Heart left ventricle (tissue), 16 donors: ENCODE measurements at regions not wholly inside any gene's neighbourhood (a gene's known extent, or its start where the extent isn't known, plus 50 kb on each side); places are given as distances from the start of the nearest gene placed in this dataset.

Source experiments
- ATAC-seq, 4 donors: fragments of 200-7000 bp; cut with Tn5 transposase; one replicate each; pipeline ENCODE4 v1.9.1; 2020 to 2022; ENCODE audit warnings: moderate library complexity in 4 of 4, mild to moderate bottlenecking in 3 of 4, moderate number of reproducible peaks in 1 of 4
- DNase-seq, 5 donors: peaks; one replicate each; pipeline ENCODE4 v3.0.0-alpha.2; 2020
- H3K27ac ChIP-seq, 12 donors: fragments of 200-600 bp; sonication (generic) in 4 of 12; one replicate each; pipeline versions ENCODE4 v1.5.0 to v1.8.0; 2016 to 2022; ENCODE audit warnings: mild to moderate bottlenecking in 2 of 12
- H3K27me3 ChIP-seq, 9 donors: fragments of 200-600 bp; sonication (generic) in 2 of 9; one replicate each; pipeline versions ENCODE4 v1.5.1 to v1.8.0; 2016 to 2022; ENCODE audit warnings: mild to moderate bottlenecking in 3 of 9
- H3K36me3 ChIP-seq, 9 donors: fragments of 200-600 bp; sonication (generic) in 2 of 9; one replicate each; pipeline versions ENCODE4 v1.5.0 to v1.8.0; 2018 to 2022; ENCODE audit warnings: mild to moderate bottlenecking in 2 of 9
- H3K4me1 ChIP-seq, 12 donors: fragments of 200-600 bp; sonication (generic) in 4 of 12; one replicate each; pipeline versions ENCODE4 v1.5.0 to v1.8.0; 2016 to 2022; ENCODE audit warnings: mild to moderate bottlenecking in 3 of 12
- H3K4me3 ChIP-seq, 12 donors: fragments of 200-600 bp; sonication (generic) in 4 of 12; one replicate each; pipeline versions ENCODE4 v1.5.0 to v1.8.0; 2017 to 2022; ENCODE audit warnings: mild to moderate bottlenecking in 9 of 12, moderate library complexity in 4 of 12
- H3K9me3 ChIP-seq, 12 donors: fragments of 200-600 bp; sonication (generic) in 4 of 12; one replicate each; pipeline versions ENCODE4 v1.5.0 to v1.8.0; 2016 to 2022; ENCODE audit warnings: mild to moderate bottlenecking in 1 of 12
- POLR2A ChIP-seq, 2 donors: fragments of 450-650 bp; IDR thresholded peaks; one replicate each; pipeline ENCODE4 v1.6.1; 2017; ENCODE audit warnings: antibody characterized with exemption in 2 of 2, mild to moderate bottlenecking in 2 of 2, moderate library complexity in 2 of 2
- WGBS, 4 donors: extraction: QIAGEN DNeasy Blood & Tissue Kit in 2 of 4; methylation state at CpG; one replicate each; pipeline versions ENCODE4 v1.1.5 to v1.1.7; 2013 to 2018; 5-methylcytosine and 5-hydroxymethylcytosine counted together
- intact Hi-C, 10 donors: fragments of 100-400 bp; cut with DNase I; formaldehyde crosslinking; loops; one replicate each; pipeline versions ENCODE4 v1.11.1 to v1.14.2; 2022
- TF ChIP-seq, protein P1 (sequence below), 12 donors: fragments of 200-600 bp; sonication (generic) in 4 of 12; IDR thresholded peaks; one replicate each; pipeline versions ENCODE4 v1.5.0 to v1.8.0; 2018 to 2022; ENCODE audit warnings: antibody characterized with exemption in 12 of 12, mild to moderate bottlenecking in 5 of 12
- donor health status: ischemic (EF 13 %, LVEDD 7.1; RV severe dilation, severe dysfunction).
- donor health status: healthy with polysubstance abuse.
- donor health status: DM: no; HTN: yes; CAD: no.
- donor health status: DM: no; HTN: no; CAD: no.
- donor health status: ischemic (EF 25% LVEDD 6.9; RV normal size, moderate dysfunction).
- donor health status: ischemic (EF 25% LVEDD 5.7; RV mildly dilated, moderate dysfunction).
- donor health status: healthy.
- donor health status: DM: yes; HTN: yes; CAD: no.
- donor health status: ischemic (EF 35%, LVEDD 5.7; RV mildly dilated, moderate dysfunction).
- donor health status: nonischemic (EF 11% LVEDD 7.7; RV severe dilation, severe dysfunction).
- donor health status: DM: yes; HTN: yes; CAD: no.
- donor health status: PGD.
- donor health status: ischemic (EF 29% LVEDD 5.4; RV normal size, mild dysfunction).
- donor health status: nonischemic (EF 23%, LVEDD 6.1; RV moderate dilation, normal function).

DNA sequence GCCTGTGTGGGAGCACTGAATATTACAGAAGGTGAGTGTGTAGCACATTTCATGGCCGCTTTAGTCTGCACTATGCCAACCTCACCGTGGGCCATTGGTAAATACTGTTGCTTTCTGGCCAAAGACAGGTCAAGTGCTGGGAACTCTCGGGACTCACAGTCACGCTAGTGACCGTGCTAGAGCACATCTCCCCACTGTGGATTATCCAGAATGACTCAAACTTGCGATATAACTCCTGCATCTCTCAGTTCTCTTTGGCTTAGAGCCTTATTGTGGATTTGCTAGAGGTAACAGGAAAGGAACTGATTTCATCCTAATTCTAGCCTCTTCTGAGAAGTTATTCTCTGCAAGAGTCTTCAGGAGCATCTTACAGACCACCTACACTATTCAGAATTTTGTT is 86.5 kb downstream of the DAD1 start:
- no peak for TF ChIP-seq POLR2A (IDR thresholded peaks at IDR 0.05)
- TF ChIP-seq, protein P1, sequence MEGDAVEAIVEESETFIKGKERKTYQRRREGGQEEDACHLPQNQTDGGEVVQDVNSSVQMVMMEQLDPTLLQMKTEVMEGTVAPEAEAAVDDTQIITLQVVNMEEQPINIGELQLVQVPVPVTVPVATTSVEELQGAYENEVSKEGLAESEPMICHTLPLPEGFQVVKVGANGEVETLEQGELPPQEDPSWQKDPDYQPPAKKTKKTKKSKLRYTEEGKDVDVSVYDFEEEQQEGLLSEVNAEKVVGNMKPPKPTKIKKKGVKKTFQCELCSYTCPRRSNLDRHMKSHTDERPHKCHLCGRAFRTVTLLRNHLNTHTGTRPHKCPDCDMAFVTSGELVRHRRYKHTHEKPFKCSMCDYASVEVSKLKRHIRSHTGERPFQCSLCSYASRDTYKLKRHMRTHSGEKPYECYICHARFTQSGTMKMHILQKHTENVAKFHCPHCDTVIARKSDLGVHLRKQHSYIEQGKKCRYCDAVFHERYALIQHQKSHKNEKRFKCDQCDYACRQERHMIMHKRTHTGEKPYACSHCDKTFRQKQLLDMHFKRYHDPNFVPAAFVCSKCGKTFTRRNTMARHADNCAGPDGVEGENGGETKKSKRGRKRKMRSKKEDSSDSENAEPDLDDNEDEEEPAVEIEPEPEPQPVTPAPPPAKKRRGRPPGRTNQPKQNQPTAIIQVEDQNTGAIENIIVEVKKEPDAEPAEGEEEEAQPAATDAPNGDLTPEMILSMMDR (IDR thresholded peaks at IDR 0.05) = no peak
- no peaks in the 10 kb centered on the region for H3K27me3 ChIP-seq
- intact Hi-C loops = no loop called here
- H3K36me3 ChIP-seq = no peaks in the 10 kb centered on the region
- H3K9me3 ChIP-seq = no peaks in the 10 kb centered on the region
- 74 to 83% (median 77%) methylated on average over 6 of the region's 6 CpGs for WGBS, 4 donors
- H3K4me3 ChIP-seq = peak overlapping the region in 1 of 12 donors; percentile 35
- peak overlapping the region in 4 of 12 donors; percentile 0 to 74 (median 30) for H3K27ac ChIP-seq
- ATAC-seq (peak in 1 of 4 donors; percentile 8), DNase-seq (no peak)
- peaks cover 0 to 17% (median 0%) of the 10 kb centered on the region in 12 donors for H3K4me1 ChIP-seq

DNA sequence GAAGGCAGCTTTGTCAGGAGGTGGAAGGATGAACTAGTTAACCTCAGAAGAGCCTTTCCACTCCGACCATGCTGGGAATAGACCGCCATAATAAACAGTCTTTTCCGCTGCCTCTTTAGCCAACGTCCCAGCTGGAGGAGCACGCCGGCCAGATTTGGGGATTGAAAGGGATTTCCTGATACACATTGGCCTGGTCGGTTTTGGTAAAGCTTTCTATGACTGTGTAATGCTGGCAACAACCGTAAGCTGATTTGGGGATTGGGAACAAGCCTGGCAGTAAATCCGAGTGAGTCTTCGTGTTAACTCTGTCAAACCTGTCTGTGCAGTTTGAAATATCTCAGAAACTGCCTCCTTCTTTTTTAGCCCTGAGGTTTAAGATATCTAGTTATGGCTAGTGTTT is 87.0 kb downstream of the DAD1 start:
- intact Hi-C loops = no loop called here
- TF ChIP-seq, protein P1 (IDR thresholded peaks at IDR 0.05) = no peak
- TF ChIP-seq POLR2A (IDR thresholded peaks at IDR 0.05) = no peak
- Histone ChIP-seq H3K9me3 (no peaks in the 10 kb centered on the region), H3K27me3 (no peaks in the 10 kb centered on the region), H3K4me3 (peak overlapping the region in 1 of 12 donors; percentile 35), H3K4me1 (peaks cover 0 to 23% (median 0%) of the 10 kb centered on the region in 12 donors), H3K36me3 (no peaks in the 10 kb centered on the region), H3K27ac (peak overlapping the region in 4 of 12 donors; percentile 0 to 74 (median 30))
- DNase-seq (peak in 4 of 5 donors; percentile 39 to 65 (median 50)), ATAC-seq (peak; percentile 16 to 82 (median 66))
- WGBS, 4 donors = 75 to 82% (median 79%) methylated on average over 10 of the region's 10 CpGs

DNA sequence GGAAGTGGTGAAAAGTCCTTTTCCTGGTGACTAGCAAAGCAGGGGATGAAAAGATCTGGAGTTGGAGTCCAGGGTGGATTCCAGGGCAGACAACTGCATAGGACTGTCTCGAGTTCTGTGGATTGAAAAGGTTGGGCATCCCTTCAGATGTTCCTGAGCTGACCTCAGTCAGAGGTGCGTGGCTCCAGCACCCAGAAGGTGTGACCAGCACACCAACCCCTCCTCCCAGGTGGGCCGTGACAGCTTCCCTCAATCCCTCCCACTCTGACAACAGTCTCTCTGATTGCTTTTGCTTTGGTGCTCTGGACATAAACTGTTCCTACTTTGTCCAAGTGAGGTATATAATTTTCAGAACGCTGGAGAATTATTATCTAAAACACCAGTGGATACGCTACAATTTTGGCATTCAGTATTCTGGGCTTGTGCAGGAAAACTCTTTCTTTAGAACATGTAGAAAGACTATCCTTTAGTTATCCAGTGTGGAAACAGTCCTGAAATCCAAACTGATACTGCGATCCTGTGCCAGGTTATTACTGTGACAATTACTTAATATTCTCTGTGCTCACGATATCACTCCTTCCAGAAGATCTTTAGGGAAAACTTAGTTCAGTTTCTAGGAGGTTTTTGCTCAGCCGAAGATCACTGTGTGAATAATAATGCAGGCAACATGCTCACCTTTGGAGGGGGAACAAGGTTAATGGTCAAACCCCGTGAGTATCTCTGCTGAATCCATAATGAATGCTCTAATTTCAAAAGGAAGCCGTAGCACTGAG is 87.9 kb downstream of the DAD1 start:
- intact Hi-C loops = no loop called here
- TF ChIP-seq POLR2A (IDR thresholded peaks at IDR 0.05) = no peak
- TF ChIP-seq, protein P1 (IDR thresholded peaks at IDR 0.05) = no peak
- no peaks in the 10 kb centered on the region for H3K36me3 ChIP-seq
- WGBS, 4 donors = 74 to 85% (median 80%) methylated on average over 10 of the region's 10 CpGs
- H3K4me1 ChIP-seq = peaks cover 0 to 30% (median 0%) of the 10 kb centered on the region in 12 donors
- DNase-seq = no peak
- peak overlapping the region in 3 of 12 donors; percentile 0 to 74 (median 16) for H3K27ac ChIP-seq
- H3K9me3 ChIP-seq = no peaks in the 10 kb centered on the region
- H3K27me3 ChIP-seq = no peaks in the 10 kb centered on the region
- peak overlapping the region in 1 of 12 donors; percentile 35 for H3K4me3 ChIP-seq
- ATAC-seq = no peak

DNA sequence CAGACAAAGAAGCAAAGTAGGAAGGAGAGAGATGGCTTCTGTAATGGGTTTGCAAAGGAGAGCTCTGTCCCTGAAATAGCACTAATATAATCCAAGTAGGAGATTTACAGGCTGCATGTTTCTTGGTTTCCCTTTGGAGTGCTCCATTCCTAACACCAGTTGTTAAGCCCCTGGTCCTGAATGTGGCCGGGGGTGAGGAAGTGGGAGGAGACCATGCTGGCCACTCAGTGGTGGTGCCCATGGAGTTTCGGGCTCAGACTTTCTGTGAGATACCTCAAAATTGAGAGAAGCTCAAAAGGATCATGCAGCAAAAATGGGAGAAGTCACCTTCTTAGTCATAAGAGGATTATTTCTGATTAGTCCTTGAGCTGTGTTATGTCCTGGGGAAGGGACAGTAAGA is 88.5 kb downstream of the DAD1 start:
- Histone ChIP-seq H3K4me3 (peak overlapping the region in 1 of 12 donors; percentile 35), H3K9me3 (no peaks in the 10 kb centered on the region), H3K27me3 (no peaks in the 10 kb centered on the region), H3K4me1 (peaks cover 0 to 31% (median 0%) of the 10 kb centered on the region in 12 donors), H3K27ac (peak overlapping the region in 1 of 12 donors; percentile 25), H3K36me3 (no peaks in the 10 kb centered on the region)
- ATAC-seq (no peak), DNase-seq (no peak)
- 79 to 92% (median 81%) methylated on average over 2 of the region's 2 CpGs for WGBS, 4 donors
- TF ChIP-seq, protein P1 (IDR thresholded peaks at IDR 0.05) = no peak
- no peak for TF ChIP-seq POLR2A (IDR thresholded peaks at IDR 0.05)
- intact Hi-C loops = no loop called here
